HG02678 (cell line): ENCODE measurements at regions not wholly inside any gene's neighbourhood (a gene's known extent, or its start where the extent isn't known, plus 50 kb on each side); places are given as distances from the start of the nearest gene placed in this dataset.
"Not testable (repeated sequence)": the region's sequence is repeated elsewhere in the genome, so short reads cannot be mapped to it uniquely, and the experiment has no call there.

Experiments used
- ATAC-seq: cut with Tn5 transposase; IDR thresholded peaks from one replicate; pipeline ENCODE4 v1.9.1; 2021; ENCODE audit warnings: mild to moderate bottlenecking, moderate library complexity; ENCODE audit not compliant: unreplicated experiment

GRCh38 chr16:16930309-16931000, 540.3 kb downstream of the XYLT1 start:
- ATAC-seq: no peak

GRCh38 chr16:16933861-16934260, 536.9 kb downstream of the XYLT1 start:
- no peak for ATAC-seq

DNA sequence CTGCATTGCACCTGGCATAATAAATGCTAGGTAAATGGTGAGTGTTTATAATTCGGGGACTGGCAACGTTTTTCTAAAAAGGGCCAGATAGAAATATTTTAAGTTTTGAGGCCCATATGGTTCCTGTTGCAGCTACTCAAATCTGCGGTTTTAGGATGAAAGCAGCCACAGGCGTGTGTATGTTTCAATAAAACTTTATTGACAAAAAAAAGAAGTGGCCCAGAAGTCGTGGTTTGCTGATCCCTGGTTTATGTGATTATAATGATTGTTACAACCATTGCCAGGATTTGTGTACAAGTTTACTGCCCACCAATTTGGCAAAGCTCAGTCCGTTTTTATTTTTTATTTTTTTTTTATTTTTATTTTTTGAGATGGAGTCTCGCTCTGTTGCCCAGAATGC, 536.1 kb downstream of the XYLT1 start:
- ATAC-seq: no peak

- not testable (repeated sequence) for ATAC-seq
Measured at GRCh38 chr16:16935909-16936308, 534.9 kb downstream of the XYLT1 start.

GRCh38 chr16:16937576-16937975, 533.2 kb downstream of the XYLT1 start:
- ATAC-seq: no peak

DNA sequence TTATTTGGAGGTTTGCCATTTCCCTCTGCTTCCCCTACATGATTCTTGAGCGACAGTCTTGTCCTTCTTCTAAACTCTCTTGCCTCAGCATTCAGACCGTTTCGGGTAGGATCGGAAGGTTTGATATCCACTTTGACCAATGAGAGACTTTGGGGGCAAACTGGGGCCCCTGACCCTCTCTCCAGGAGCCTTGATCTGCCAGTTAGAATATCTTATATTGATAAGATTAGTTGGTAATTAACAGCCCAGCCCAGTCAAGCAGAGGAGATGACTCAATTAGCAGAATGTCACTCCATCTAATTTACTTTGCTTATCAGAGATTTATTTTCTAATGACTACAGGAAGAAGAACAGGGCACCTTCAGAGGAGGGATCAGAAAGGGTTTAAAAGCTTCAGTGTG, 532.8 kb downstream of the XYLT1 start:
- no peak for ATAC-seq

DNA sequence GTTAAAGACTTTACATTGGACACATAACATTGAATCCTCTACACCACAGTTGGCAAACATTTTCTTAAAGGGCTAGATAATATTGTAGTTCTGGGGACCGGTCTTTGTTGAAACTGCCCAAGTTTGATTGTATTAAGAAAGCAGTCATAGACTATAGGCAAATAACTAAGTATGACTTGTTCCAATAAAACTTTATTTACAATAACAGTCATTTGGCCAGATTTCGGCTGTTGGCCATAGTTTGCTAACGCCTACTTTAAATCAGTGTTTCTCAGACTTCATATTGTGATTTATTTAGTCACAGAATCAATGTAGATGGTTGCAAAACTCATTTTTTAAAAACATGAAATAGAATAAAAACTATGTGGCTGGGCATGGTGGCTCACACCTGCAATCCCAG, 531.8 kb downstream of the XYLT1 start:
- no peak for ATAC-seq

DNA sequence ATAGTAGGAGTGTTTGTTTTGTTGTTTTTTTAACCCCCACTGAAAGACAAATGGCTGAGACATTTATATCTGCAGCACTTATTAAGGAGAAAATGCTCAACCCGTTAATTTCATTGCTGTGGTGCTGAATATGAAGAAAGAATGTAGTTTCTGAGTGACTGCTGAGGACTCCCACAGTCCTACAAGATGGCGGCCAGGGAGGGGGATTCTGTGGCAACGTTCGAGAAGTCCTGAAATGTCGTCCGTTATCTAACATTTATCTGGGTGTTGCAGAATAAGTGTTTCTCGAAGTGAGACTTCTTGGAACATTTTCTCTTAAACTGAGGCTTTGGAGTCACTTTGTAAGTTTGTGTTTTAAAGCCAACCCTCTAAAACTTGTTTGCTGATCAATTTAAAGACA, 530.4 kb downstream of the XYLT1 start:
- no peak for ATAC-seq

- ATAC-seq: not testable (repeated sequence)
Measured at GRCh38 chr16:16942849-16943248, 527.9 kb downstream of the XYLT1 start.

GRCh38 chr16:16945207-16945606, 525.6 kb downstream of the XYLT1 start:
- no peak for ATAC-seq

DNA sequence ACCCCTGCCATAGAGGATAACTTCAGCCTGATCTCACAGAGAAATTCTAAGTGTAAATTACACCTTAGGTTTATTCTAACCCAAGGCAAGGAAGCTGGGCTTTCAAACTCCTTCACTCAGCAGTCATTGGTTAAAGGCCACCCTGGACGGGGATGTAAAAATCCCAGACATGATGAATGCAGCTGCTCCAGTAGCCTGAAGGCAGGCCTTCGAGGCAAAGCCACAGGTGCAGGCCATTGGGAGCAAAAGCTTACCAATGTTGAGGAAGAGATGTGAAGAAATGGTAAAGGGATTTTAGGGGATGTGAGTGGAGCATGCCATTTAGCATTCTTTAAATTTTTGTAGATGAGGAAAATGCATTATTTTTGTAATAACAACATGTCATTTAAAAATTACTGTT, 514.4 kb downstream of the XYLT1 start:
- no peak for ATAC-seq

DNA sequence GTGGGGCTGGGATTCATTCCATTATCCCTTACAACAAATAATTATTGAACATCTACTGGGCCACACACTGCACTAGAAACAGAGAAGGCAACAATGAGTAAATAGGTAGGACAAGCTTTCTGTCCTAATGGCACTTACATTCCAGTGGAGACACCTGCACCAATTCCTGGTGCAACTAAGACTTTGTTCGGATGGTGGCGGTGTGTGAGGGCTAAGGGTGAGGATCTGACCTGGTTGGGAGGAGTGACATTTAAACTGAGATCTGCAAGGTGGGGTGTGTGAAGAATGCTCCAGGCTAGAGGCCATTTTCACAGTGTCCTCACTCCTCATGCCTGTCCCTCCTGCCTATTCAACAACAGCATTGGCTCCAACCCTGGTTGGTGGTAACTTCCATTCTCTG, 510.0 kb downstream of the XYLT1 start:
- ATAC-seq: no peak

- ATAC-seq: no peak
Measured at GRCh38 chr16:16966439-16966838, 504.3 kb downstream of the XYLT1 start.

- ATAC-seq: no peak
Measured at GRCh38 chr16:16971042-16971441, 499.7 kb downstream of the XYLT1 start.

- ATAC-seq: no peak
Measured at GRCh38 chr16:16972831-16973230, 497.9 kb downstream of the XYLT1 start.

DNA sequence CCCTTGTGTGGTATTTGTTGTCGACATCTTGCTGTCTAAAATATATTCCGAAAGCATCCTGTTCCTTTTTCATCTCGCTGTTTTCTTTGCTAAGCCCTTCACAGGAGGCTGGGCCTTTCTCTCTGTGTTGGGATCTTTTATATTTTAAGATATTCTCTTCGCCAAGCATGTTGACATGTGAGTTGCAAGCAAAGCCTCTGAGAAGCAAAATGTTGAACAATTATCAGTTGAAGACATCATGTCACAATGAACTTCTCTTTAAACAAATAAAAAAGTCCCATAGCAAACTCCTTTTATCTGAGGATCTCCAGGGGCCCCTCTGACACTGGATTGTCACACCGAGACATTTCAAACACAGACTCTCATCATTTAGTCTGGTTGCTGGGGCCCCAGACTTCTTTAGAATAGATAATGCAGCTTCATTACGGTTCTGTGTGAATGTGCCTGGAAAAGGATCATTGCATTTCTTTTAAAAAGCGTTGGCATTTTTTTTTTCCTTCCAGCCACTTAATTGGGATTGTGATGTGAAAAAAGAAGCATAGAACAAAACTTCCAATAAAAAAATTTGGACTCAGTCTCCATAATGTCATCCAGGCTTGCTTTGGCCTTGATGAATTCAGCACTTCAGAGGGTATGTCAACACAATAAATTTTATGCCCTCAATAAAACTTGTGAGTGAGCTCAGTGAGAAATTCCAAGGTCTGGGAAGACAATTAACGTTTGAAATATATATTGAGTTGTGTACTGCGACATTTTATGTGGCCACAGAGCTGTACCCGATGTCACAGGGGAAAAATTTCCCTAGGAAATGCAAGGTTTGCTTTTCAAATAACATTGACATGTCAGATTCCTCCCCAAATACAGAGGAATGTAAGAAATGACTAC, 496.8 kb downstream of the XYLT1 start:
- no peak for ATAC-seq

GRCh38 chr16:16982614-16983013, 488.1 kb downstream of the XYLT1 start:
- ATAC-seq: no peak

GRCh38 chr16:16983582-16983981, 487.2 kb downstream of the XYLT1 start:
- ATAC-seq: no peak

DNA sequence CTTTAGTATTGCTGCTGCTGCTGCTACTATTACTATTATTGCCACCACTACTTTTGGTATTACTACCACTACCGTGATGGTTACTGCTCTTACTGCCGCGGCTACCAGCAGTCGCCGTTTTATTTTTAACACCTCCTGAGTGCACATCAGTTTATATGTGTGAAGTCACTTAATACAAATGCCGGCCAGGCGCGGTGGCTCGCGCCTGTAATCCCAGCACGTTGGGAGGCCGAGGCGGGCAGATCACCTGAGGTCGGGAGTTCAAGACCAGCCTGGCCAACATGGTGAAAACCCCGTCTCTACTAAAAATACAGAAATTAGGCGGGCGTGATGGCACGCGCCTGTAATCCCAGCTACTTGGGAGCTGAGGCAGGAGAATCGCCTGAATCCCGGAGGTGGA, 486.7 kb downstream of the XYLT1 start:
- not testable (repeated sequence) for ATAC-seq

DNA sequence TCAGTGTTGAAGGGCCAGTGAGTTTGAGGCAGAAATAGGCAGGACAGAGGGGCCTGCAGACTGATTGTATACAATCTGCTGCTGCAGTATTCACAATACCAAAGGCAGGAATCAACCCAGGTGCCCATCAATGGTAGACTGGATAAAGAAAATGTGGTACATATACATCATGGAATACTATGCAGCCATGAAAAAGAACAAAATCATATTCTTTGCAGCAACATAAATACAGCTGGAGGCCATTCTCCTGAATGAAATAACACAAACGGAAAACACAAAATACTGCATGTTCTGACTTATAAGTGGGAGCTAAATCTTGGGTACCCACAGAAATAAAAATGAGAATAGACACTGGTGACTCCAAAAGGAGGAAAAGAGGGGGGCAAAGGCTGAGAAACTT, 485.1 kb downstream of the XYLT1 start:
- no peak for ATAC-seq

DNA sequence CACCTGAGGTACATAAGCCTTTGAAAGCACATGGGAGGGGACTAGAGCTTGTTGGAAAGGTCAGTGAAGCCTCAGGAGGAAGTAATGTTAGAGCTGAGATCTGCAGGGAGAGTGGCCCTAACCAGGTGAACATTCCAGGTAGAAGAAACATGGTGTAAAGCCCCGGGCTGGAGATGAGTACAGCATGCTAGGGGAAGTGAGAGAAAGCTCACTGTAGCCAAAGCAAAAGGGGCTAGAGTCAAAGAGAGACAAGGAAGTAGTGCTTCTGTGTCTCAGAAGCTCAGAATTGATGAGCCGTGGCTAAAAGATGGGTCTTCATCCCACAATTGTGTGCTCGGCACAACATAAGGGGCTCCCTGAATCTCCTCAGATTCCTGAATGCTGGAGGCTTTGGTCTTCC, 481.8 kb downstream of the XYLT1 start:
- no peak for ATAC-seq

- no peak for ATAC-seq
Measured at GRCh38 chr16:16989368-16989767, 481.4 kb downstream of the XYLT1 start.
